ENCODE measurements at regions not wholly inside any gene's neighbourhood (a gene's known extent, or its start where the extent isn't known, plus 50 kb on each side); places are given as distances from the start of the nearest gene placed in this dataset.
A peak's percentile ranks its signal among the peaks of the same experiment; 100 is the strongest.

- Histone ChIP-seq H3K4me1 (ENCODE audit: insufficient read depth, poor library complexity, severe bottlenecking) (peaks cover 17% of the 10 kb centered on the region), H3K4me3 (ENCODE audit: severe bottlenecking) (no peak overlapping the region), H3K9me3 (ENCODE audit: severe bottlenecking) (no peaks in the 10 kb centered on the region), H3K36me3 (ENCODE audit: low read depth) (no peaks in the 10 kb centered on the region), H3K27ac (ENCODE audit: poor library complexity, severe bottlenecking) (peak overlapping the region; percentile 8), H3K27me3 (ENCODE audit: insufficient read depth, poor library complexity, severe bottlenecking) (no peaks in the 10 kb centered on the region)
- ATAC-seq (ENCODE audit: low read depth) = no peak
- TF ChIP-seq CTCF (IDR thresholded peaks at IDR 0.05; ENCODE audit: poor library complexity, severe bottlenecking) = no peak
- DNase-seq (ENCODE audit: low spot score) = no peak
Measured at GRCh38 chr2:12982149-12982584, 265.4 kb downstream of the TRIB2 start.

- Histone ChIP-seq H3K27me3 (ENCODE audit: insufficient read depth, poor library complexity, severe bottlenecking) (no peaks in the 10 kb centered on the region), H3K9me3 (ENCODE audit: severe bottlenecking) (no peaks in the 10 kb centered on the region), H3K4me1 (ENCODE audit: insufficient read depth, poor library complexity, severe bottlenecking) (no peaks in the 10 kb centered on the region), H3K36me3 (ENCODE audit: low read depth) (no peaks in the 10 kb centered on the region), H3K27ac (ENCODE audit: poor library complexity, severe bottlenecking) (no peak overlapping the region), H3K4me3 (ENCODE audit: severe bottlenecking) (no peak overlapping the region)
- DNase-seq (ENCODE audit: low spot score) (no peak), ATAC-seq (ENCODE audit: low read depth) (no peak)
- TF ChIP-seq CTCF (IDR thresholded peaks at IDR 0.05; ENCODE audit: poor library complexity, severe bottlenecking) = no peak
Measured at GRCh38 chr2:12987246-12987645, 270.5 kb downstream of the TRIB2 start.

- Histone ChIP-seq H3K36me3 (ENCODE audit: low read depth) (no peaks in the 10 kb centered on the region), H3K27ac (ENCODE audit: poor library complexity, severe bottlenecking) (no peak overlapping the region), H3K4me1 (ENCODE audit: insufficient read depth, poor library complexity, severe bottlenecking) (no peaks in the 10 kb centered on the region), H3K4me3 (ENCODE audit: severe bottlenecking) (no peak overlapping the region), H3K27me3 (ENCODE audit: insufficient read depth, poor library complexity, severe bottlenecking) (no peaks in the 10 kb centered on the region), H3K9me3 (ENCODE audit: severe bottlenecking) (no peaks in the 10 kb centered on the region)
- no peak for ATAC-seq (ENCODE audit: low read depth)
- no peak for DNase-seq (ENCODE audit: low spot score)
- no peak for TF ChIP-seq CTCF (IDR thresholded peaks at IDR 0.05; ENCODE audit: poor library complexity, severe bottlenecking)
Measured at GRCh38 chr2:12988279-12988678, 271.5 kb downstream of the TRIB2 start.

- Histone ChIP-seq H3K36me3 (ENCODE audit: low read depth) (no peaks in the 10 kb centered on the region), H3K4me1 (ENCODE audit: insufficient read depth, poor library complexity, severe bottlenecking) (no peaks in the 10 kb centered on the region), H3K27ac (ENCODE audit: poor library complexity, severe bottlenecking) (no peak overlapping the region), H3K4me3 (ENCODE audit: severe bottlenecking) (no peak overlapping the region), H3K9me3 (ENCODE audit: severe bottlenecking) (no peaks in the 10 kb centered on the region), H3K27me3 (ENCODE audit: insufficient read depth, poor library complexity, severe bottlenecking) (no peaks in the 10 kb centered on the region)
- DNase-seq (ENCODE audit: low spot score) (no peak), ATAC-seq (ENCODE audit: low read depth) (no peak)
- peak; percentile 61 for TF ChIP-seq CTCF (IDR thresholded peaks at IDR 0.05; ENCODE audit: poor library complexity, severe bottlenecking)
Measured at GRCh38 chr2:12990523-12990922, 273.8 kb downstream of the TRIB2 start.

- Histone ChIP-seq H3K27ac (ENCODE audit: poor library complexity, severe bottlenecking) (no peak overlapping the region), H3K4me1 (ENCODE audit: insufficient read depth, poor library complexity, severe bottlenecking) (no peaks in the 10 kb centered on the region), H3K4me3 (ENCODE audit: severe bottlenecking) (no peak overlapping the region), H3K36me3 (ENCODE audit: low read depth) (no peaks in the 10 kb centered on the region), H3K9me3 (ENCODE audit: severe bottlenecking) (no peaks in the 10 kb centered on the region), H3K27me3 (ENCODE audit: insufficient read depth, poor library complexity, severe bottlenecking) (no peaks in the 10 kb centered on the region)
- DNase-seq (ENCODE audit: low spot score) (no peak), ATAC-seq (ENCODE audit: low read depth) (no peak)
- no peak for TF ChIP-seq CTCF (IDR thresholded peaks at IDR 0.05; ENCODE audit: poor library complexity, severe bottlenecking)
Measured at GRCh38 chr2:12998685-12999084, 281.9 kb downstream of the TRIB2 start.

All from RWPE2 (cell line).